ENCODE measurements at regions not wholly inside any gene's neighbourhood (a gene's known extent, or its start where the extent isn't known, plus 50 kb on each side); places are given as distances from the start of the nearest gene placed in this dataset.
"Not testable (repeated sequence)": the region's sequence is repeated elsewhere in the genome, so short reads cannot be mapped to it uniquely, and the experiment has no call there.

DNA sequence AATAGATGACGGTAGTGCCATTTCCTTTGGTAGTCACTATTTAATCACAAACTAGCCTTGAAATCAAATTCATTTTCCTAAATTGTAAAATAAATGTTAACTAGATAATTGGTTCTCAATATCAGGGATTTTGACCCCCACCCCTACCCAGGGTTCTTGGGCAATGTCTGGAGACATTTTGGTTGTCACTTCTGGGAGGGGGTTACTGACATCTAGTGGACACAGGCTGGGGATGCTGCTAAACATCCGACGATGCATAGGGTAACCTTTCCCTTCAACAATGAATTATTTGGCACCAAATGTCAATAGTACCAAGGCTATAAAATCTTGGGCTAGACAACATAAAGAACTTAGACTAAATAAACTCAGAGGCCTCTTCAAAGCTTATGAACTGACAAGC, 285.8 kb upstream of the TRPC5 start:
- DNase-seq = no peak

DNA sequence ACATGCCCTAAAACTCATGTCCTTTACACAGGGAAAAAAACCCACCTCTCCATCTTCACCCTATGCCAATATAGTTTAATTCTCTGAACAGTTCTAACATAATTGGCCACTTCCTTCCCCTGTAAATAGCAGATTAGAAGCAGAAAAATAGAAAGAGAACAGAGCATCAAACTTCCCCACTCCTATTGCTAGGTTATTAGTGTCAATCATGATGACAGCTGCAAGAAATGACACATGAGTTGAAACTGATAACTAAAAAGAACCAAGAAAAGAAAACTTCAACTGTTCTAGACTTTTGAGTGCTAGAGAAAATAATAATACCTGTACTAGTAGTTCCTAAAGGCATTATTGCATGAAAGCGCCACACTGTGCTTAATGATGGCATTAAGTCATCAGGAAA, 284.5 kb upstream of the TRPC5 start:
- no peak for DNase-seq

DNA sequence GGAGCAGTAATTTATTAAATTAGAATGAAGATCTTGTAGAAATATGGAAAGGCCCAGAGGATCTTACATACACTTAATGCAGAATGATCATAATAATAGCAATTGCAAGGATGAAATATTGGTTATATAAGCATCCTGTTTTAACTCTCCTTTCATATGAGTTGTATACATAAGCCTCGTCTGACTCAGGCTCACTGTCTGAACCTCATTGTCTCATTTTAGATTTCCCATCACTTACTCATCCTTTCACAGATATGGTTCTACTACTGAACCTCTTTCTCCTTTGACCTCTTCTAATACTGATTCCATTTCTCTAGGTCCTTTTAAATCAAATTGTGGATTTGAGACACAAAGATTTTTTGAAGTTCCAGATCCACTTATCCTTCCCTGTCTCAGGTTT, 277.3 kb upstream of the TRPC5 start:
- DNase-seq = no peak

DNA sequence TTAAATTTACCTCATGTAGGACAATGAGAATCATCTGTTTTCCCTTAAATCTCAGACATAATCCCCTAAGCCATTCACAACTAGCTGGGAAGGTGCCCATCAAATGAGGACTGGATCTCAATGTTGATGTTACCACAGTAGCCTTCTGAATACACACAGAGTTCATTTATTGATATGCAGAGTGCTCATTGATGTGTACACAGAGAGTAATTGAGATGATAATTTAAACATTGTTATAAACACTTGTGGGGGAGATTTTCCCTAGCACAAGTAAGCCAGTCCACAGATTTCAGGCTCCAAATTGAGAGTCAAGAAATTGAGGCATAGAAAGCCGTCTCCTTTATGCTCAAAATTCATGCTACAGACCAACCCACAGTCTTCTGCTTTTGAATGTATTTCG, 273.4 kb upstream of the TRPC5 start:
- DNase-seq = no peak

DNA sequence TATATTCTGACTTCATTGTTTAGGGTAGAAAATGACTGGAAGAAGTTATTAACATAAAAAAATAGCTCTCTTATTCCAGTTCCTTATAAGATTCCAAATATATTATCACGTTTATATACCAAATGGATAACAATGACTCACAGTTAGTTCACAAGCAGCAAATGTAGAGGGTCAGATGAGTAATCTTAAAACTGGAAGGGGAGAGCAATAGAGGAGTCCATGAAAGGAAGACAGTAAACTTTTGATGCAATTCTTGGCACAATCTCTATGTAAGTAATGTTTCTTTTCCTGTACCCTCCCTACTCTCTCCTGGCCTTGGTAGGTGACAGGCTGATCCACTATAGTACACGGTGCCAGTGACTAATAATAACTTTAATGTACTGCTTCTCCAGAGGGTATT, 259.0 kb upstream of the TRPC5 start:
- no peak for DNase-seq

DNA sequence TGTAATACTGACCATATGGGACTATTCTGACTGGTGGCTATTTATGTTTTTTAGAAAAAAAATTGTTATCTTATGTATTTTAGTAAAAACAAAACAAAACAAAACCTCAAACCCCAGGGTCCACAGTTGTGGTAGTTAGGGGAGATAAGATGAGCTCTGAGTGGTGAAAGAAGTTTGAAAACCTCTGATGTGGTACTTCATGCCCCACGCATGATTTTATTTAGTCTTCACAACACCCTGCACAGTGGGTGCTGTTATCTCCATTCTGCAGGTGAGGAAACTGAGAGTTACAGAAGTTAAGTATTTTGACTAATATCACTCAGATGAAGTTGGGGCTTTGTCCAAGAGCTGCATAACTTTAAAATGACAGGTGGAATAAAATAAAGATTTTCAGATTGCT, 230.6 kb upstream of the TRPC5 start:
- no peak for DNase-seq

DNA sequence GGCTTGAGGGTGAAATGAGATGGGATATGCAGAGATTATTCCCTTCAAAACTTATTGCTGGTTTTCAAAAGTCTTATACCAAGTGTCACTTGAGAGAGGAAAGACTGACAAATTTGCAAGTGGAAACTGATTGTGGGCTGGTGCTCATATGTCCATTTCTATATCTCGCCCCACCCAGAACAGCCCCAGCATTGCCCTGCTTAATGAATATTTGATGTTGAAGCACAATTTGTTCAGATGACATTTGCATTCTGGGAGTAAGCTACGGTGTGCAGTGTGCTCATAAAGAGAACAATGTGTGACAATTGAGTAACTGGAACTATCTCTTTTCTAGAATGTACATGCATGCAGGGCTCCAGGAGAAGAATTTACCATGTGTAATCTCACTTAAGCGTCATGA, 223.5 kb upstream of the TRPC5 start:
- no peak for DNase-seq

DNA sequence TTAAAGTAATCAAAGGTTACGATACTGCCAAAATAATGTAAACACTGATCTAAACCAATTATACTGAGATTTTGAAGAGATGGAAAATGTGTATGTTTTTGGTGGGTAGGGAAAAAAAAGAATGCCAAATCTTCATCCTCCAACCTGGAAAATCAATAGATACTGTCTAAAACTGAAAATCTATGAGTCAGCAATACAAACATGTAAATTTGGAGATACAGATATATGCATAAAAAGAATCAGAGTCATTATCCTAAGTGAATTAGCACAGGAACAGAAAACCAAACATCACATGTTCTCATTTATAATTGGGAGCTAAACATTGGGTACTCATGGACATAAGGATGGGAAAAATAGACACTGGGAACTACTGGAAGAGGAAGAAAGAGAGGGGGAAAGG, 197.4 kb upstream of the TRPC5 start:
- no peak for DNase-seq

DNA sequence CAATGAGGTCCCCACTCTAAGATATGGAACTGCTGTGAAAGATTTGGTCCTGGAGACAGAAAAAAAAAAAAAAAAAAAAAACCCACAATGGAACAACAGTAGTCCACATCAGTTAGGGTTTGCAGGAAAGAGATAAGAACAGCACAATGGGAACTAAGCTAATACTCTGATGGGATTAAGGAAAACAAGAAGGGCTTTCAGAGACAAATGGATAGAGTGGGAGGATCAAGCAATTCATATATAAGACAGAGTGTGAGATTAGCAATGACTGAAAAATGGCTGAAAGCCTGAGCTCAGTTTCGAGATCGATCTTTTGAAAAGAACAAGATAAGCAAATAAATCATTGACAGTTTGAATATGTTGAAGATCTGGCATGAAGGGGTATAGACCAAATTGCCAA, 188.4 kb upstream of the TRPC5 start:
- no peak for DNase-seq

DNA sequence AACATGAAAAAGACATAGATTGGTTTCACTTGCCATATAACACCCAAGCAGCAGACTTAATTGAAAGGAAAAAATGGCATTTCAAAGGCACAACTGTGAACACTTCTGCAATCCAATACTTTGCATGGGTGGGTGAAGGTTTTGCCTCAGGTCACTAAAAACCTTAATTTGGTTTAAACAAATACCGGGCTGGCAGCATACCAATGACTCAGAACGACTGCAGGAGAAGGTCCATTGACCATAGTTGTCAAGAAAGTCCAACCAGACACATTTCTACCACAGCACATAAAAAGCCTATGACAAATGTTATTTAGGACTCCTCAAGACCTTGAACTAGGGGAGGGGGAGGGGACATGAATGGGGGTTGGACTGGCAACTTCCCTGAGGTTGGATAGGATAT, 183.6 kb upstream of the TRPC5 start:
- no peak for DNase-seq

DNA sequence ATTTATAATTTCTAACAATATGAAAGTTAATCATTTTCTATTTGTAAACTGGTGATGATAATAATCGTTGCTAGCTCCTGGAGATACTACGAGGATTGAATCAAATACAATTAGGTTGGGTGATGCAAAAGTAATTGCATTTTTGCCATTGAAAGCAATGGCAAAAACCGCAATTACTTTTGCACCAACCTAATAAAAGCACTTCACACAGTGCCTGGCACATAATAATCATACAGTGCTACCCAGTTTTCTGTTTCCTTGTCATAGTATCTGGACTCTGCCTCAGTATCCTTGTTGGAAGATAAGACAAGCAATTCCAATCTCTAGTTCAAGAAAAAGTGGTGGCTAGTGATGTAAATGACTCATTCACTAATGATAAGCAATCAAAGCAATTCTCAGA, 176.8 kb upstream of the TRPC5 start:
- DNase-seq = no peak

DNA sequence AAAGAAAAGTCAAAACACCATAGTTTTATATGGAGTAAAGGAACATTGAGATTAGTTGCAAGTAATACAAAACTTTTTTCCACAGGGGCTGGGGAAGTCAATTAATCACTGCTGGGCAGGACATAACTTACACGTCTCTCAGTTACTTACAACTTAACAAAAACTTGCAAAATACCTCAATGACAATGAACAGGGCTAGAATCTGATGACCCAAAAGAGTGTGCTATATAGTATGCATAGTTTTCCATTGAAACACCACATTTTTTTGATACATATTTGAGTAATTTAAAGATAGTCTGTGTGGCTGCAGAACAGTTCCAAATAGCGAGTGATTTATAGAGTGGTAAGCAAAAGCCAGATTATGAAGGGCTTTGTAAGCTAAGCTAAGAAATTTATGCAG, 172.3 kb upstream of the TRPC5 start:
- no peak for DNase-seq

DNA sequence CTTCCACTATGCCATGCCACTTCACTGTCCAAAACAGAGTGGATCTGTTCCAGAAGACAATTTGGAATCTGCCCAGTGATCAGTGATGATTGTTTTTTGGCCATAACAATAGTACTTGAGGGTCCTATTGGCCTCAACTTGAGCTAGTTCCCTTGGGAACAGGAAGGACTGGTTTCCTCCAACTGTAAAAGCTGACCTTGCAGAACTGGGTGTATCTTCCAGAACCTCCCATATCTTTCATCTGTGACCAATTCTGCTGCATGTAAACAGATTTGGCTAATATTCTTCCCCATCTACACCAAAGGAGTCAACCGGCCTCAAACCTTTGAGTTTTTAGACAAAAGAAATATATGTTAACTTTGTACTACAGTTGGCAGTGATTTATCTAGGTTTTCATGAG, 165.1 kb upstream of the TRPC5 start:
- no peak for DNase-seq

DNA sequence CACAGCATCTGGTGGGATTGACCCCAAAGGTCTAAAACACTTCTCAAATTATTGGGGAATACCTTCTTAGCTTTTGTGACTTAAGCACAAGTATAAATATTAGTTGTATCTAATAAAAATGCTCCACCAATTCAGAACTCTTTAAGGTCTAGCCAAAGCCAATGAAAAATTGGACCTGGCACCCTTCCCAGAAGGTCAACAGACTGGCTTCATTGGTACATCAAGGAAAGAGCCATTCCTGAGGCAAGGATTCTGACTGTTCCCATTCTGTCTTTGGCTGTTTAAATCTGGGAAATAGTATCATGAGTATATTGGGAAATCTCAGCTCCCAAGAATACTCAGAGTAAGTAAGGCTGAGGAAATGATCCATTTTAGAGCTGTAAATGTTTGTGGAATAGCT, 153.0 kb upstream of the TRPC5 start:
- DNase-seq = no peak

DNA sequence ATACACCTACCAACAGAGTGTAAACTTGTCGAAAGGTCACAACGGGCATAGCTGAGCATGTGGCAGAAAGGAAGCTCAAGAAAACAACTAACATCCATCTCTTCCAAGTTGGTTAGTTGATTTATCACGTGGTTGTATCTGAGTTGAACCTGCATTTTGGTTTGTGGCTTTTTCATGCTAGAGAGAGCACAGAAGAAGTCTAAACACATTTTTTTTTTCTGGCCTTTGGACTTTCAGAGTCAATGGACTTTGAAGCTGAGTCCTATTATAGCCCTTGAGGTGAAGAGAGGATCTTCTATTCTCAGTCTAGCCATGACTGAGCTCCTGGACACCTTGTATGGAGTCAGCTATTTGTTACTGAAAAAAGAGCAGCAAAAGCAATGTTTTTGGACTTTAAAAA, 150.6 kb upstream of the TRPC5 start:
- no peak for DNase-seq

DNA sequence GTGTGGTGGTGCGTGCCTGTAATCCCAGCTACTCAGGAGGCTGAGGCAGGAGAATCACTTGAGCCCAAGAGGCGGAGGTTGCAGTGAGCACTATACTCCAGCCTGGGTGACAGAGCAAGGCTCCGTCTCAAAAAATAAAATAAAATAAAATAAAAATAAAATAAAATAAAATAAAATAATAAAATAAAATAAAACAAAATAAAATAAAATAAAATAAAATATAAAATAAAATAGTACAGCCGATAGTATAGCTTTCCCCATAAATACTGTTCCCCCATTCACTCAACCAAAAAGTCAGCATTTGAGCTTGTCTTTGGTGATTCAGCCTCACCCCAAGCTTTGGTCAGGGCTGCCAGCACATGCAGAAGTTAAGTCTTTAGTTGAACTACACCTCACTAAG, 144.2 kb upstream of the TRPC5 start:
- not testable (repeated sequence) for DNase-seq

DNA sequence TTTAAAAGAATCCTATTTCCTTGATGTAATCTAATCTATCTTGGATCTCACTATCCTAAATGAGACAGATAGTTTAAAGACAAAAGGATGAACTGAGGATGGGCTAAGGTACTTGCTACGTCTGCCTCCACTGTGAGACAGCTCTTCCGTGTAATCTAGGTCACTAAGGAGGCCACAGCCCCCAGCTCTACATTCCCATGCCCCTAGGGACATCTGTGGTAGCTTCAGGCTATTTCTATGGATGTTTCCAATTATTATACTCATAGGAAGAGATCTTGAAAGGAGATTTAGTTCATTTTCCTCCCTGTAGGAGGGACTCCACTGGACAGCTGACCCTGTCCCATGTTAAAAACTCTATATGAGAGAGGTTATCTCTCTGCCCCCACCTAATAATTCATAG, 140.8 kb upstream of the TRPC5 start:
- no peak for DNase-seq

DNA sequence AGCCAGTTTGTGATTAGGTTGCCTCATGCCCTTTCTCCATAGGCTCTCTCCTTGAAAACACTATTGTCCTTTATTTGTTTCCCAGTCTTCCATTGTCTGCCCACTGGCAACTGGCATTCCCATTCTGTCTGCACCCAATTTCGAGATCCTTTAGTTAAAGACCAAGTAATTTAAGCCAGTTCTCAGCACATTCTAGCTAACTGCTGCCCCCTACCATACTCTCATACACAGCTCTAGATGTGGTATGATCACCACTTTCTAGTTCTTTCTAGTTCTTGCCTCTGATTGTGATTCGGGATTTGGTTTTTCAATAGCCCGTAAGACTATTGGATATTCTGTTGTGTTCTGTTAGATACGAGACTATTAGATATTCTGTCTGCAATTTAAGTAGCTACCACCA, 135.8 kb upstream of the TRPC5 start:
- no peak for DNase-seq

DNA sequence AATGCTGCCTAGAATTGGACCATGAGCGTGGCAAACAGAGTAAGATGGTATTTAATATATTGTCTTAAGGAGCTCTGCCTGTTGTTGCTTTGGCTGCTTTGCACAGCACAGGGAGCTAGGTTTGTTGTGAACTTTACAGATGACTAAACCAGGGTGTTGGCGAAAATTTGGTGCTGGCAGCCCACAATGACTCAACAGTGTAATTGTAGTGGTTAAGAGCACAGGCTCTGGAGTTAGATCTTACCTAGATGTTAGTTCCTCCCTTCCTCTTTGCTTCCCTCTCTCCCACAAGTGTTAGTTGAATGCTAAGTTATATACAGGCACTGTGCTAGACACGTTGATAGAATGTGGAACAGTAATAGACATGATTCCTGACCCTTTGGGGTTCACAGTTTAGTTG, 128.9 kb upstream of the TRPC5 start:
- no peak for DNase-seq

DNA sequence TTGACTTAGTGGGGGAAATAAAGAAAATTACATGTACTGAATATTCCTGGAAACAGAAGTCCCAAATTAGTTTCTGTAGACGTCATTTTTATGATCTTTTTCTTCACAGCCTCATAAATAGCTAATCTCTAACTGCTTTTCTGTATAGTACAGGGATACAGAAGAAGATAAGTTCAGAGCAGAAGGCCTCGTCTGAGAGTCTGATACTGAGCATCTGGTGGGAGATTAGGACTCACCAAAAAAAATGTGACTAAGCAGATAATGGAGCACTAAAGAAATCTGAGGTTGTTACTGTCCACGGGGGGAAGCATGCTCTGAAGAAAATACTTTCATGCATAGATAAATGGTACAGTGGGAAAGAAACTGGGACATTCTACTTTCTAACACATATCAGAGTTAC, 115.3 kb upstream of the TRPC5 start:
- DNase-seq = no peak

DNA sequence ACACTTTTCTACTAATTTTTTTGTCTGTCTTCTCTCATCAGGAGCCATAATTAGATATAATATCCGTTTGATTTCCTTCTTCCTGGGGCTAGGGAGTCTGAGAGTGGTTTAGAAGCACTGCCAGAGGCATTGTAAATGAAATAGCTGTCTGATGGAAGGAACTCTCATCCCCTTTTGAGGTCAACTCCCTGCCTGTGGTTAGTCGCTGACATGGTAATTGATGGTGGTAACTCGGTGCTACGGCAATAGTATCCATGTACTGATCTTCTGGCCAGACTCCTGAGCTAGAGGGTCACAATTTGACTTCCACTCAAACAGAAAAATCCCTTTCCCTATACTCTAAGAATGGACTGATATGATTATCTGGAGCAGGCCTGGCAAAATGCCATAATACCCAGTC, 108.1 kb upstream of the TRPC5 start:
- DNase-seq = no peak

DNA sequence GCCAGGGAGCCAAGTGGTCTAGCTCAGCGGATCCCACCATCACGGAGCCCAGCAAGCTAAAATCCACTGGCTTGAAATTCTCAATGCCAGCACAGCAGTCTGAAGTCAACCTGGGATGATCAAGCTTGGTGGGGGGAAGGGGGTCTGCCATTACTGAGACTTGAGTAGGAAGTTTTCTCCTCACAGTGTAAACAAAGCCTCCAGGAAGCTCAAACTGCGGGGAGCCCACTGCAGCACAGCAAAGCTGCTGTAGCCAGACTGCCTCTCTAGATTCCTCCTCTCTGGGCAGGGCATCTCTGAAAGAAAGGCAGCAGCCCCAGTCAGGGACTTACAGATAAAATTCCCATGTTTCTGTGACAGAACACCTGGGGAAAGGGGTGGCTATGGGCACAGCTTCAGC, 98.8 kb upstream of the TRPC5 start:
- DNase-seq = not testable (repeated sequence)

DNA sequence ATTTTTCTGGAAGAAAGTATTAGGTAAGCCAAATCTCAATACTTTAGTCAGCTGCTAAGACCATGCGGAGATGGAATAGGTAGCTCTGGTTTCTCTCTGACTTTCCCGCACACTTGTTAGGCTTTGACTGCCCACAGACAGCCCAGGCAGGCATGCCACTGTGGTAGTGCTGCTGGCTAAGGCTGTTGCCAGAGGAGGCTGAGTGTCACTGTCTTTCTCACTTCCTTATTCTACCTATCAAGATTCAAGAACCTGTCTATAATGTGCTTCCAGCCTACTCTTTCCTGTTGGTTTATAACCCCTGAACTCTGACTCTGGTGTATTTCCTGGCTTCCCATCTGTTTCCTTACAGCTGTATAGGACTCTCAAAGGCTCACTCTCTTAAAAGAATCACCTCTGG, 81.8 kb upstream of the TRPC5 start:
- no peak for DNase-seq

DNA sequence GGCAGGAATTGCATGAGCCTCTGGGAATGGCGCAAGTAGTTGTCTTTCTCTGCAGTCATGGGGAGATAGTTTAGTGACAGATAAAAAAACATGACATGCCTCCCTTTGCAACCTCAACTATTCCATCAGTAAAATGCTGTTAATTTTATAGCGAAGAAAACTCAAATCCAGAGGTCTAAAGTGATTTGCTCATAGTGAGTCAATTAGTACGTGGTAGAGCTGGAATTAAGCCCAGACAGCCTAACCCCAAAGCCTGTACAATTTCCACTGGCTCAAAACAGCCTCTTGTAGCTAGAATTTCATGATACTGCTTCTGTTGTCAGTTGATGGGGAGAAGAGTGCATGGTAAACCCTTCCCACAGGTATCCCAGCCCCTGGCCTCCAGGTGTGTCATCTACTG, 81.3 kb upstream of the TRPC5 start:
- no peak for DNase-seq

DNA sequence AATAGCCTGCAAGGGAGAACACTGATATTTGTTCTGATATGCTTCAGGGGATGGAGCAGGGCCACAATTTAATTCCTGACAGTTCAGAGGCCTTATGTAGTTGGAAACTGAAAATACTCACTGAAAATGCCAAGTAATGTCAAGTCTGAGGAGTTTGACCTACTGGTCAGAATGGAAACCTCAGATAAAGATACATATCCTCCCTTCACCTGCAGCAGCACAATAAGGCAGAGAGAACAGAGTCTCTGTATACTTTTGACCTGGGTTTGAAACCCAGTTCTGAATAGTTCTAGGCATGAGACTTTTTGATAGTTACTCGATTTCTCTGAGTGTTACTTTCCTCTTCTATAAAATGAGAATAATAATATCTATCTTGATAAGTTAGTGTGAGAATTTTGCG, 65.8 kb upstream of the TRPC5 start:
- DNase-seq = no peak
